GM21447 (cell line): ENCODE measurements at regions not wholly inside any gene's neighbourhood (a gene's known extent, or its start where the extent isn't known, plus 50 kb on each side); places are given as distances from the start of the nearest gene placed in this dataset.
"Not testable (repeated sequence)": the region's sequence is repeated elsewhere in the genome, so short reads cannot be mapped to it uniquely, and the experiment has no call there.

Experiments
- ATAC-seq: cut with Tn5 transposase; IDR thresholded peaks from one replicate; pipeline ENCODE4 v1.9.1; 2021; ENCODE audit not compliant: unreplicated experiment

DNA sequence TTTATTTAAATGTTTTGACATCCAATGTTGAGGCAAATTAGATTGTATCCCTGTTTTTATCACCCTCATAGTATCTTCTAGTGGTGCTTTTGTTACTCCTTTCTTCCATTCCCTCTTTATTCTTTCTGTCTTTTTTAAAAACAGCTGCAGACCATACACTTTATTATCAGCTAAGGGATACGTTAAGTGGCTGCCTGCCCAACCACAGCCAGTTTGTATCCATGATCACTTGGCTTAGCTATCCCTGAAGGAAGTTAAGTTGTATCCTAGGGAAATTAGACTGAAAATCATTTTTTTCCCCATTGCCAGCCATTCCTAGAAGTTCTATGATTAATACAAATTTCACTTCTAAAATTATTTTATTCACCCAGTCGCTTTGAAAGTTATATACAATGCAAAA lies 1032.7 kb downstream of the NR2F1-AS1 start:
- no peak for ATAC-seq

DNA sequence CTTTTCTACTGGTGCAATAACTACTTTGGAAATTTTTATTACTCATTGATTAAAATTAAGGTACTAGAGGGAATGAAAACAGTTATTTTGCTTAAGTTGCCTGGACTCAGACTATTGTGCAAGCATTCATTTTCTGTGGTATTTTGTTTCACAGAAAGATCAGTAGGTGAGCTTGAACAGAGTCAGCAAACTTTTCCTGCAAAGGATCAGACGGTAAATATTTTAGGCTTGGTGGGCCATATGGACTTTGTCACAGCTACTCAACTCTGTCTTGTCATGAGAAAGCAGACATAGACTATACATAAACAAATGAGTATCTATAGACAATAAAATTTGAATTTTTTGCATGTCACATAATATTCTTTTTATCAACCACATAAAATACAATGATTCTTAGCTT lies 1036.4 kb downstream of the NR2F1-AS1 start:
- ATAC-seq: no peak

DNA sequence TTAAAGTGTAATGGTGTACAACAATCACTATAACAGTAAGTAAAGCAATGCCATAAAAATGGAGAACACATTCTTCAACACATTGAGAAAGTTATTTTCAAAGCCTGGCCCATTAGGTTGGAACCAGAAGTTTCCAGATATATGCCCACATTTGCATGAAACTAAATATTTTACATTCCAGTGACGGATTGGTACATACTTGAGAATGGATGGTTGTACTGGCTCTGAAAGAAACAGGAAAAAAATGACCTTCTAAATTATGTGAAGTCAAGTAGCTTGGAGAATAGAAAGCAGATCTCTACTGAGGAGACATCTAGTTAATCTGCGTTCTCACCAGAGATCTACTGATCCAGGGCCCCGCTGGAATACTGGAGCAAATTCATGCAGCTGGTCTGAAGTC lies 1037.0 kb downstream of the NR2F1-AS1 start:
- ATAC-seq: no peak

DNA sequence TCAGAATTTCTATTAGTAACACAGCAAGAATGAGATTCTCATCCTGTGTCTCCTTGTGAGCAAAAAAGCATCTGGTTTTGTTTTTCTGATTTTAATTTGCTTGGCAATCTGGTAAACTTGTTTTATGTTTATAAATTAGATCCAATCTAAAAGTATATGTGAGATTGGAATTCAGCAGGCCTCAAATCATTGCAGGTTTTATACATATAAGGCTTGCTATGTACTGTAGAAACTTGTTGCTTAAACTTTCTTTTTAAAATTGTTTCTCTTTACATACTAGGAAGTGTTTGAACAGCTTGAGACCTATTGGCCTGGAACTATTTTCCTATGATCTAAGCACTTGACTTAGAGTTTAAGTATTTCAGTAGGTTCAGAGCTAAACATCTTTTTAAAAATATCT lies 1037.8 kb downstream of the NR2F1-AS1 start:
- ATAC-seq: no peak

DNA sequence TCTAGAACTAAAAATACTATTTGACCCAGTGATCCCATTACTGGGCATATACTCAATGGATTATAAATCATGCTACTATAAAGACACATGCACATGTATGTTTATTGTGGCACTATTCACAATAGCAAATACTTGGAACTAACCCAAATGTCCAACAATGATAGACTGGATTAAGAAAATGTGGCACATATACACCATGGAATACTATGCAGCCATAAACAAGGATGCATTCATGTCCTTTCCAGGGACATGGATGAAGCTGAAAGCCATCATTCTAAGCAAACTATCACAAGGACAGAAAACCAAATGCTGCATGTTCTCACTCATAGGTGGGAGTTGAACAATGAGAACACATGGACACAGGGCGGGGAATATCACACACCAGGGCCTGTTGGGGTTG lies 1039.0 kb downstream of the NR2F1-AS1 start:
- not testable (repeated sequence) for ATAC-seq

DNA sequence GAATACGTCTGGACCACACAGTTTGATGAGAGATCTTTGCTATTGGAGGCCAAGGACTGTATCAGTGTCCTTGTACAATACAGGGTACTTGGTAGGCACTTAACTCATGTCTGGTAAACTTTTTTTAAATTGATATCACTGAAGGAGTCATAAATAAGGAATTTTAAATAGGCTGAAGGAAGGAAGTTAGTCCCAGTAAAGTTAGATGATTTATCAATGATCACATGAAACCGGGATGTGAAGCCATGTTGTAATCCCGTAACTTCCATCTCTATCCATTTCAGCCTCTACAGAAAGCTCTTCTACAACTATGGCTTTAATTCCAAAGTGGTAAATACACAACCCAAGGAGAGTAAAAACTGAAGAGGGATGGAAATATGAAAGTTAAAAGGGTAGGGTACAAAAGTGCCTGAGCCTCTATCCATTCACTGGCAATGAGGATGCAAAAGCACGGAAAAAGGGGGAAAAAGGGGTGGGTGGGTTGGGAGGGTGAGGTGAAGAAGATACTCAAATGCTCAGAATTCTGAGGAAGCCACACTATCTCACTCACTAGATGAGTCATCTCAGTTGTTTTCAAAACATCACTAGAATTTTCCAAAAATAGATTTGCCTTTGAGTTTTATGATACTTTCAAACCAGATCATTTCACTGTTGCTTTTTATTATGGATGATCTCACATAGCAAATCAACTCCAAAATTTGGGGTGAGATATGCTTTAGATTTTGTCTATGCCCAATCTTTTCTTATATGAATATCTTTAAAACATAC lies 1053.5 kb downstream of the NR2F1-AS1 start:
- ATAC-seq: no peak

DNA sequence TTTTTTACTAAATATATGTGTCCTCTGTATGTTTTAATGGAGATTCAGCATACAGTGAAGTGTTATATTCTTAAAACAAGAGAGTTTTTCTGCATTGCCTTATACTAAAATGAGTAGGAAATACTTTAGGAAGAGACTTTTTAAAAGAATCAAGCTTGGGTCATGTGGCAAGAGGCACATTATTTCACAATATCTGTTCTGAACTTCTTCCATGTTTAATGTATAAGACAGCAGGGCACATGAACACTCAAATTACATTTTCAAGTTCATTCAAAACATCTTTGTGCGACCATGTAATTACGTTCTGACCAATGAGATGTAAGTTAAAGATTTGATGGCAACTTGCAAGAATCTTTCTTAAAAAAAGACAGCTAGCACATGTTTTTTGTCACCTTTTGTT lies 1055.9 kb downstream of the NR2F1-AS1 start:
- ATAC-seq: no peak

DNA sequence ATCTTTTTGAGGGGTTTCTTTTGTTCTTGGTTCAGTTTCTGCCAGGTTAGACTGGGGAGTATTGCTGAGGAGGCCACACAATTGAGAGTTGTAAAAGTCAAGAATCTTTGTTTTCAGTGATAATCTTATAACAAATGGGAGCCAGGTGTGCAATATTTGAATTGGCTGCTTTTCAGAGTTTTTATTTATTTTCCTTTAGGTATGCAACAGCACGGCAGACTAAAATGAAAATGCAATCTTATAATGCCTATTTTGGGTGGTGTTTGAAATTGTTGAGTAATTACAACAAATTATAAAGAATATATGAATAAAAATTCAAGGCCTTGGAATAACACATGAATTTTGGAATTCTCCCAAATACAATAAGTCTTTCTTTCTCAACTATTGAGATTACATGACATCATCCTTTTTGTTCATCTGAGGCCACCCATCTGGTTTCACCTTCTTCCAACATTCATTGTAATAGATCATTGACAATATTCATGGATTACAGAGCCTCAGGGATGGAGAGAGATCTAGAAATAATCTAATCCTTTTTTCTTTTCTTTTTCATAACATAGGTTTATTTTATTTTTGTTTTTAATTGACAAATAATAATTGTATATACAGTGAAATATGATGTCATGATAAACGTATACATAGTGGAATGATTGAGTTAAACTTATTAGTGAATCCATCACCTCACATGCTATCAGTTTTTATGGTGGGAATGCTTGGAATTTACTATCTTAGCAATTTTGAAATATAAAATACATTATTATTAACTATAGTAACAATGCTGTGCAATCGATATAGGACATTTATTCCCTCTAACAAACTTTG lies 1061.0 kb downstream of the NR2F1-AS1 start:
- ATAC-seq: no peak

DNA sequence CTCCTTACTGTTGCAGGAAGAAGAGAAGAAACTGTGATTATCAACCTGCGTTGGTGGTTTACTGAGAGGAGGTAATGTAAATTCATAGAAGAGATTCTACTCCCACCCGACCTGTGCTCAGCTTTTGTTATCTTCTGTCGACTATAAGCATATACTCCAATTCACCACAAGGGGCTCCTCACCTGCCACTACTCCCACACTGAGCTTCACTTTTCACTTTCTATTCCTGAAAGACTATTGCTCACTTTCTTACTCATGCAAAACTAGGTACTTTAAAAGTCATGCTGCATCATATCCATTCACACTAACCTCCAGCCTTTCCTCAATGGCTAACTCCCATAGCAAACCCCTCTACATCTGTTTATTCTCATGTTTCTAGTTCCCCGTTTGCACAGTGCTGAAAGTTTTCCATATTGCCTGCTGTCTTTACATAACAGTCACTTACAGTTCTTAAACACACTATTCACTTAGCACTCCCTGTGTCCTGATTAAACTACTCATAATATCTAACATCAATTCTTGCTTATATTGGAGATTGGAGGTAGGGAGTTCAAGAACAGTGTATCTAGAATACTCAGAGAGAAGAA lies 1062.6 kb downstream of the NR2F1-AS1 start:
- peak; percentile 98 for ATAC-seq

DNA sequence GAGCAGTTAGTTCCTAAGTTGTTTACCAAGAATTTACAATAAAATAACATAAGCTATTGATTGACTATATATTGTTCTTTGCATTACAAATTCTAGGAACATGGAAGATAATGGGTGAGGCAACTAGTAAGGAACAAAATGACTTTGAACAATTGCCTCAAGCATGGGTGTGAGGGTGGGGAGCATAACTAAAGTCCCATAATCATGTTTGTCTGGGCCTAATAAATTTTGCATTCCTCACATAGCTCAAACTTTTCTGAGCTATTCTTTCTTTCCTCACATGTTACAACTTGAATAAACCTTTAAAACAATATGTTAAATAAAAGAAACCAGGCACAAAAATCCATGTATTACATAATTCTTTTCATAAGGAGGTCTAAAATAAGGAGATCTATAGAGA lies 1066.1 kb downstream of the NR2F1-AS1 start:
- ATAC-seq: no peak

DNA sequence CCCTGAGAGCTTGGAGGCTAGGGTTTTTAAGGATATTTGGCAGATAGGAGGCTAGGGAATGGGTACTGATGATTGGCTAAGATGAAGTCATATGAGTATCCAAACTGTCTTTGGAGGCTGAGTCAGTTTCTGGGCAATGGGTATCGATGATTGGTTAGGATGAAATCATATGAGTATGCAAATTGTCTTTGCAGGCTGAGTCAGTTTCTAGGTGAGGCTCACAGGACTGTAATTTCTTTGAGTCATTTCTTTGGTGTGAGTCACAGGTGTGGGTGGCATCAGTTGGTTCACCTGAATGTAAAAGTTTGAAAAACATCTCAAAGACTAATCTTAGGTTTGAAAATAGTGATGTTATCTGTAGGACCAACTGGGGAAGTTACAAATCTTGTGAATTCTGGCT lies 1068.0 kb downstream of the NR2F1-AS1 start:
- ATAC-seq: no peak

DNA sequence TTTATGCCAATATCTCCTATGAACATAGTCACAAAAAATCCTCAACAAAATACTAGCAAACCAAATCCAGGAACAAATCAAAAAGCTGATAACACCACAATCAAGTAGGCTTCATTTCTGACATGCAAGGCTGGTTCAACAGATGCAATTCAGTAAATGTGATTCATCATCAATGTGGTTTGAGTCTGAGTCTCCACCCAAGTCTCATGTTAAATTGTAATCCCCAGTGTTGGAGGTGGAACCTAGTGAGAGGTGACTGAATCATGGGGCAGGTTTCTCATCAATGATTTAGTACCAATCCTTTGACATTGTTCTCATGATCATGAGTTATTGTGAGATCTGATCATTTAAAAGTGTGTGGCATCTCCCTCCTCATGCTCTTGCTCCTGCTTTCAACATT lies 1072.7 kb downstream of the NR2F1-AS1 start:
- ATAC-seq: no peak

DNA sequence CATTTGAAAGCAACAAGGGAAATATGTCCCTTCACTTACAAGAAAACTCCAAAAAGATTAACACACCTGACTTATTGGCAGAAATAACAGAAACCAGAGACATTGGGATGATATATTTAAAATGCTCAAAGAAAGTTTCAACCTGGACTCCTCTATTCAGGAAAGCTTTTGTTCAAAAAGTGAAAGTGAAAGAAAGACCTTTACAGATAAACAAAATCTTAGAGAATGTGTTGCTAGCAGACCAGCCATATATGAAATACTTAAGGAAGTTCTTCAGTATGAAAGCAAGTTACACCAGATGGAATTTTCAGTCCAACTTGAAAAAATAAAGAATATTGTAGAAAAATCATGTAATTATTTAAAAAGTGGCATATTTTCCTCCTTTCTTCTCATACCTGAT lies 1075.1 kb downstream of the NR2F1-AS1 start:
- no peak for ATAC-seq

DNA sequence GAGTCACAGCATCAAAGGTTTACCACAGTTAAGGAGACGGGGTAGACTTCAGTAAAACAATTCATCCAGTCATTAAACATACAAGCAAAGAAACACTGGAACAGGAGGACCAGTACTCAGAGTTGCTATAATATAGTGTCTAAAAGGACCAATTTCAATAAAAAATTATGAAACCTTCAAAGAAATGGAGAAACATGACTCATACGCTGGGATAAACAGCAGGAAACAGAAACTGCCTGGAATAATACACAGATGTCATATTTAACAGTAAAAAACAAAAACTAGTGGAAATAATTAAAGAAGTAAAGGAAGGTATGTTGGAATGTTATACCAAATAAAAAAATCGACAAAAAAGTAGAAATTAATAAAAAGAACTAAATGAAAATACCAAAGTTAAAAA lies 1075.9 kb downstream of the NR2F1-AS1 start:
- no peak for ATAC-seq

DNA sequence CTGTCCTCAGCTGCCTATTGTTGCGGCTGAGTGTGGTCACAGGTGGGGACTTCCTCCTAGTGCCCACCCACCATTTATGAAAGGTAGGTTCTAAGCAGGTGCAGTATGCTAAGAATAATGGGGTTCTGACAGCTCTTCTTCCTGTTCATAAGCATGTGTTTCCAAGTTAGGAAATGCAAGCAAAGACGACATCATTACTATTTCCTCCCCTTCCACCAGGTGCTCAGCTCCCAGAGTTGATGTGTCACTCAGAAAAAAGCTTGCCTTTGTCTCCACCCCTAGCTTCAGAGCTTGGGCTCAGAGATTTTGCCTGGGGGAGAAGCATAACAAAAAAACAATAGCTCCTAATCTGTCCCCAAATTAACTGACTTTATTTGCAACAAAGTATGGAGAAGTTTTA lies 1076.7 kb downstream of the NR2F1-AS1 start:
- no peak for ATAC-seq

DNA sequence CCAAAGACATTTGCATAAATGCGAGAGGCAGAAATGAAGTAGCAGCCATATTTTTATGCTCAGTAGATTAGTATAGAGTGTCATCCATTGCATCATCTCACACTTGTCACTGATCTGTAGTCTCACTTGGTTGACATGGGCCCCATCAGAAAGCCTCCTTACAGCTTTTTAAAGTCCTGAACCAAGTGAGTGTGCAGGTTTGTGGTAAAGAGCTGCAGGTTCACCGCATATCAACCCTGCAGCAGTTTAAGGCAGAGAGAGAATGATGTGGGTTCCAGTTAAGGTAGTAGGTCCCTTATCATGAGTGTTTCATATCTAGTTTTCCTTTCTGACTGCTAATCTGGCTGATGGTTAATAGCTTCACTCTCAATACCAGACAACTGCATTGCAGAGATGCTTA lies 1080.3 kb downstream of the NR2F1-AS1 start:
- ATAC-seq: no peak

DNA sequence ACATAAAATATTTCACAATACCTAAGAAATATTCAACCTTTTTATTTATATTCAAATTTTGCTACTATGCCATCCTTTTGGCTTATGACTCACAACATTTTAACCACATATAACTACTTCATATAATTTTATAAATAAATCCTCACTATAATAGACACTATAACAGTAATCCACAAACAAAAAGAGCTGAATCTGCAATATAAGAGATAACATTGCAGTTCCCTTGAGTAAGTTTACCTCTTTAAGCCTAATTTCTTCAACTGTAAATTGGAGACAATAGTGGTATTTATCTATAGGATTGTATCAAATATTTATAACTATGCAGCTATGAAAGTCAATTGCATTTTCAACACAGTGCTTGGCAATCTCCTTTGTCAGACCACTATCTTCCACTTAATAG lies 1084.5 kb downstream of the NR2F1-AS1 start:
- ATAC-seq: no peak

DNA sequence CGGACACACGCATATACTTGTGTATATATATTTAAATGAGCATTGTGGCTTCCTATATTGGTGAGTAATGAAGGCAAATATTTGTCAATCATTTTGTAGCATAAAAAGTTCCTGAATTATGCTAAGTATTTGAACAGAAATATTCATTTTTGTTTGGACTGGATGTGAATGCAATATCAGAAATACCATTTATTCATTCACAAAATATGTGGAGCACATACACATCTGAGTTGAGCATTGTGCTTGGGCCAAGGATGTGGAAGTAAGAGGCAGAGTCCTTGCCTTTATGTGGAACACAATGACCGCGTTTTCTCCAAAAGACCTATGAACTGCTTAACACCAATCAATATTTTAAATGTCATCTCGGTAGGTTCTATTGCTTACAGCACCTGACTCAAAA lies 1086.5 kb downstream of the NR2F1-AS1 start:
- no peak for ATAC-seq

DNA sequence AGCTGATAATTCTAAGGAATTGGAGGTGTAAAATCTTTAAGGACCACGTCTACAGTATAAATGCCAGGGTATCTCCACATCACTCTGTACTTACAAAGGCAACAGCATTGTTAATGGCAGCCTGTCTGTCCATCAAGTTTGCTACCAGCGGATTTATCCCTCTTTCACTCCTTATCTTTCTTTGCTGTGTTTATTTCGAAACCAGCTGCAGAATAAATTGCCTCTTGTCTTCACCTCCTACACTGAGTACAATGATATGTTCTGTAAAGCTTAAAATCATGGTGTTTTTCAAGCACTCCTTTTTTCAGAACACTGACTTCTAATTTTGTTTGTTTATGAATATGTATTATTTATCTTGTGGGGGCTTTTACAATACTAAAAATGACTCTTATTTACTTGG lies 1088.1 kb downstream of the NR2F1-AS1 start:
- no peak for ATAC-seq

DNA sequence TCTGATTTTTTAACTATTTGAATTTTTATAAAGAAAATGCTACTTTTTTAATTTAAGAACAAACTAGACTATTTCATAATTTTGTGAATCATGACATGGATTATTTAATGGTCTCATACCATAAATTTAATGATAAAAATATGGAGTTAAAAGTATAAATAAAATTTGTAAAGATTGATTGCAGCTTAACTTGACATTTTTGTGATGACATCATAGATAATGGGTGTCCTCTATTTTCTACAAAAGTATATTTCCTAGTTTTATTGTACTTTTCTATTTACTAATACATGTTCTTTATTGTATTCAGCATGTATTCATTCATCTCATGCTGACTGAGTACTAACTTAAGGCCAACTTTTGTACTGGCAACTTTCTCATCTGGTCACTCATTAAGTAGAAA lies 1096.5 kb downstream of the NR2F1-AS1 start:
- no peak for ATAC-seq

DNA sequence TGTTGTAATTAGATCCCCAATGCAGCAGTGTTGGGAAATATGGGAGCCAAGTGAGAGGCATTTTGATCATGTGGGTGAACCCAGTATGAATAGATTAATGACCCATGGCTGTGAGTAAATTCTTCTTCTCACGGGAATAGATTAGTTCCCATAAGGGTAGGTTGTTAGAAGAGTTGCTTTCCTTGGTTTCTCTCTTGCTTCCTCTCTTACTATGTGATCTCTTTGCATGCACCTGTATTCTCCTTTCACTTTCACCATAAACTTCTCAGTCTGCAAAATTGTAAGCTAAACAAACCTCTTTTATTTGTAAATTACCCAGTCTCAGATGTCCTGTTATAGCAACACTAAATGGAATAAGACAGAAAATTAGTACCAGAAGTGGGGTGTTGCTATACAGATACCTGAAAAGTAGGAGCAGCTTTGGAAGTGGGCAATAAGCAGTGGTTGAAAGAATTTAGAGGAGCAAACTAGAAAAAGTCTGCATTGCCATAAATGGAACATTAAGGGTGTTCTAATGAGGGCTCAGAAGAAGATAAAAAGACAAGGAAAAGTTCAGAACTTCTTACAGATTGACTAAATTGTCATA lies 1090.0 kb upstream of the ARRDC3 start:
- no peak for ATAC-seq

DNA sequence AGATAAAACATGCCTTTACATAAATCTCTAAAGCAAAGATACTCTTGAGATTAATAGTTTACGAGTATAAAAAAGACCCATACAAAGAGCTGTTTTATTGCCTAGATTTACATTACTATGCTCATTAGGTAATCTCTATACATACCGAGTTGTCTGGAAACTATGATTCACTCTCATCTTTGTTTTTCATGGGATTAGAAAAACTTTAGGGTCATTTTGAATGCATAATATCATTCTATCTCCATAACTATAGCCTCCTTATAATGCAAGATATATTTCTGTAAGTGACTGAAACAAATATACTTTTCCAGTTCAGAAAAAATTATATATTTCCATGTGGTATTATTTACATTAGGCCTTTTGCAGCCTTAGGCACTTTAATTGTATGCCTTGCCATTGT lies 1088.7 kb upstream of the ARRDC3 start:
- no peak for ATAC-seq
